Adrenal gland (tissue), 9 donors: ENCODE measurements at regions not wholly inside any gene's neighbourhood (a gene's known extent, or its start where the extent isn't known, plus 50 kb on each side); places are given as distances from the start of the nearest gene placed in this dataset.
"Not testable (repeated sequence)": the region's sequence is repeated elsewhere in the genome, so short reads cannot be mapped to it uniquely, and the experiment has no call there.

Experiments used
- DNase-seq, 7 donors: peaks; one replicate each; pipeline ENCODE4 v3.0.0-alpha.2; 2019 to 2020
- H3K27ac ChIP-seq, 5 donors: fragments of 200-600 bp; sonication (generic) in 4 of 5; 1 replicate in 3 of 5; 2 replicates in 2 of 5; pipeline versions ENCODE4 v1.5.1 to v1.8.0; 2016 to 2020; ENCODE audit warnings: mild to moderate bottlenecking in 1 of 5
- H3K27me3 ChIP-seq: fragments of 200-600 bp; 2 replicates; pipeline ENCODE4 v1.8.0; 2021
- H3K36me3 ChIP-seq, 2 donors: fragments of 200-600 bp; replicated peaks in 1 of 2; 1 replicate in 1 of 2; 2 replicates in 1 of 2; pipeline versions ENCODE4 v1.5.1 to v1.8.0; 2018 to 2022
- H3K4me1 ChIP-seq, 2 donors: fragments of 200-600 bp; replicated peaks in 1 of 2; 1 replicate in 1 of 2; 2 replicates in 1 of 2; pipeline versions ENCODE4 v1.5.1 to v1.8.0; 2018 to 2021
- H3K4me3 ChIP-seq, 4 donors: fragments of 200-600 bp; sonication (generic) in 3 of 4; one replicate each; pipeline ENCODE4 v1.5.1; 2016 to 2018
- H3K9me3 ChIP-seq, 3 donors: fragments of 200-600 bp; sonication (generic) in 1 of 3; replicated peaks in 1 of 3; 1 replicate in 2 of 3; 2 replicates in 1 of 3; pipeline versions ENCODE4 v1.5.1 to v1.8.0; 2016 to 2021
- CTCF ChIP-seq, 6 experiments: fragments of 450-650 bp in 4 of 6; fragments of 200-600 bp in 2 of 6; sonication (generic) in 1 of 6; IDR thresholded peaks; 1 replicate in 5 of 6; 2 replicates in 1 of 6; pipeline versions ENCODE4 v1.5.1 to v1.8.0; 2016 to 2021; ENCODE audit warnings: antibody characterized with exemption in 6 of 6, mild to moderate bottlenecking in 2 of 6, moderate library complexity in 1 of 6
- POLR2A ChIP-seq, 2 donors: fragments of 450-650 bp; IDR thresholded peaks; one replicate each; pipeline ENCODE4 v1.6.1; 2017; ENCODE audit warnings: antibody characterized with exemption in 2 of 2, mild to moderate bottlenecking in 2 of 2, moderate library complexity in 1 of 2
- WGBS, 4 donors: extraction: QIAGEN DNeasy Blood & Tissue Kit in 2 of 4; methylation state at CpG; one replicate each; pipeline versions ENCODE4 v1.1.5 to v1.1.7; 2013 to 2017; 5-methylcytosine and 5-hydroxymethylcytosine counted together
- intact Hi-C, 2 donors: fragments of 100-400 bp; cut with DNase I; formaldehyde crosslinking; loops; one replicate each; pipeline versions ENCODE4 v1.14.1 to v1.15.0; 2022 to 2023
- donor health status: healthy with polysubstance abuse.
- donor health status: Bipolar disorder and iron deficiency.
- donor health status: DM: yes; HTN: yes; CAD: no.
- donor health status: DM: no; HTN: no; CAD: no.
- donor health status: DM: no; HTN: no; CAD: no.

GRCh38 chr5:97281257-97281656, 98.2 kb upstream of the RIOK2 start:
- Histone ChIP-seq H3K27me3 (no peaks in the 10 kb centered on the region), H3K27ac (no peak overlapping the region), H3K36me3 (no peaks in the 10 kb centered on the region), H3K4me1 (no peaks in the 10 kb centered on the region), H3K4me3 (no peak overlapping the region), H3K9me3 (no peaks in the 10 kb centered on the region)
- intact Hi-C loops = no loop called here
- TF ChIP-seq POLR2A (IDR thresholded peaks at IDR 0.05) = no peak
- no peak for TF ChIP-seq CTCF (IDR thresholded peaks at IDR 0.05)
- 92 to 98% (median 95%) methylated on average over 7 of the region's 7 CpGs for WGBS, 4 donors
- no peak for DNase-seq

GRCh38 chr5:97297063-97297703, 114.1 kb upstream of the RIOK2 start:
- H3K36me3 ChIP-seq = no peaks in the 10 kb centered on the region
- no peak overlapping the region for H3K27ac ChIP-seq
- H3K4me3 ChIP-seq = no peak overlapping the region
- WGBS, 4 donors = 23 to 37% (median 23%) methylated on average over 4 to 5 of the region's 5 CpGs
- no peaks in the 10 kb centered on the region for H3K27me3 ChIP-seq
- intact Hi-C loops = no loop called here
- TF ChIP-seq CTCF (IDR thresholded peaks at IDR 0.05) (peak in 1 of 6 experiments; percentile 34), POLR2A (IDR thresholded peaks at IDR 0.05) (no peak)
- DNase-seq = no peak
- peaks cover 0 to 10% (median 0%) of the 10 kb centered on the region in 3 donors for H3K9me3 ChIP-seq
- no peaks in the 10 kb centered on the region for H3K4me1 ChIP-seq

GRCh38 chr5:97297704-97298091, 114.7 kb upstream of the RIOK2 start:
- TF ChIP-seq CTCF (IDR thresholded peaks at IDR 0.05) (no peak), POLR2A (IDR thresholded peaks at IDR 0.05) (no peak)
- Histone ChIP-seq H3K9me3 (peaks cover 0 to 10% (median 0%) of the 10 kb centered on the region in 3 donors), H3K4me1 (no peaks in the 10 kb centered on the region), H3K27me3 (no peaks in the 10 kb centered on the region), H3K4me3 (no peak overlapping the region), H3K36me3 (no peaks in the 10 kb centered on the region), H3K27ac (no peak overlapping the region)
- intact Hi-C loops = no loop called here
- no peak for DNase-seq

GRCh38 chr5:97301181-97301580, 118.1 kb upstream of the RIOK2 start:
- H3K4me1 ChIP-seq, H3K27me3 ChIP-seq, H3K27ac ChIP-seq, intact Hi-C loops, H3K36me3 ChIP-seq, H3K9me3 ChIP-seq, DNase-seq, H3K4me3 ChIP-seq: not testable (repeated sequence)
- WGBS, 4 donors = 90 to 100% (median 94%) methylated on average over 3 to 16 of the region's 16 CpGs

GRCh38 chr5:97338729-97339128, 155.7 kb upstream of the RIOK2 start:
- no peaks in the 10 kb centered on the region for H3K27me3 ChIP-seq
- H3K27ac ChIP-seq = no peak overlapping the region
- no peak for DNase-seq
- no peaks in the 10 kb centered on the region for H3K36me3 ChIP-seq
- 85 to 100% (median 91%) methylated on average over 1 of the region's 1 CpG for WGBS, 4 donors
- intact Hi-C loops = no loop called here
- no peaks in the 10 kb centered on the region for H3K9me3 ChIP-seq
- no peak overlapping the region for H3K4me3 ChIP-seq
- no peak for TF ChIP-seq POLR2A (IDR thresholded peaks at IDR 0.05)
- TF ChIP-seq CTCF (IDR thresholded peaks at IDR 0.05) = no peak
- H3K4me1 ChIP-seq = no peaks in the 10 kb centered on the region
